ENCODE measurements at regions not wholly inside any gene's neighbourhood (a gene's known extent, or its start where the extent isn't known, plus 50 kb on each side); places are given as distances from the start of the nearest gene placed in this dataset.

GRCh38 chr14:87152693-87153092, 840.3 kb downstream of the GALC start:
- H3K4me1 Mint-ChIP-seq, result no peaks in the 10 kb centered on the region
- DNase-seq (ENCODE audit: low spot score in 2 of 2) (no peak), ATAC-seq (no peak)
- H3K36me3 Mint-ChIP-seq, result no peaks in the 10 kb centered on the region
- no peak overlapping the region for H3K4me3 Mint-ChIP-seq
- no peak overlapping the region for H3K27ac Mint-ChIP-seq
- H3K9me3 Mint-ChIP-seq, result peaks cover 12% of the 10 kb centered on the region

GRCh38 chr14:87149583-87150354, 843.2 kb downstream of the GALC start:
- no peaks in the 10 kb centered on the region for H3K36me3 Mint-ChIP-seq
- peaks cover 16% of the 10 kb centered on the region for H3K9me3 Mint-ChIP-seq
- H3K4me3 Mint-ChIP-seq, result no peak overlapping the region
- no peaks in the 10 kb centered on the region for H3K4me1 Mint-ChIP-seq
- no peak for DNase-seq (ENCODE audit: low spot score in 2 of 2)
- no peak for ATAC-seq
- no peak overlapping the region for H3K27ac Mint-ChIP-seq

GRCh38 chr14:87148655-87149054, 844.3 kb downstream of the GALC start:
- DNase-seq (ENCODE audit: low spot score in 2 of 2) (no peak), ATAC-seq (no peak)
- Mint-ChIP-seq H3K4me1 (no peaks in the 10 kb centered on the region), H3K36me3 (no peaks in the 10 kb centered on the region), H3K9me3 (peaks cover 16% of the 10 kb centered on the region), H3K4me3 (no peak overlapping the region), H3K27ac (no peak overlapping the region)

GRCh38 chr14:87142551-87143211, 850.3 kb downstream of the GALC start:
- H3K36me3 Mint-ChIP-seq, result no peaks in the 10 kb centered on the region
- peaks cover 22% of the 10 kb centered on the region for H3K9me3 Mint-ChIP-seq
- ATAC-seq (no peak), DNase-seq (ENCODE audit: low spot score in 2 of 2) (no peak)
- H3K4me3 Mint-ChIP-seq, result no peak overlapping the region
- no peak overlapping the region for H3K27ac Mint-ChIP-seq
- no peaks in the 10 kb centered on the region for H3K4me1 Mint-ChIP-seq

- DNase-seq (ENCODE audit: low spot score in 2 of 2) (no peak), ATAC-seq (no peak)
- H3K27ac Mint-ChIP-seq, result no peak overlapping the region
- H3K4me1 Mint-ChIP-seq, result no peaks in the 10 kb centered on the region
- no peaks in the 10 kb centered on the region for H3K36me3 Mint-ChIP-seq
- H3K4me3 Mint-ChIP-seq, result no peak overlapping the region
- H3K9me3 Mint-ChIP-seq, result peaks cover 22% of the 10 kb centered on the region
These were observed 851.2 kb downstream of the GALC start for GRCh38 chr14:87141801-87142200.

- Mint-ChIP-seq H3K4me3 (no peak overlapping the region), H3K4me1 (no peaks in the 10 kb centered on the region), H3K9me3 (peaks cover 22% of the 10 kb centered on the region), H3K36me3 (no peaks in the 10 kb centered on the region), H3K27ac (no peak overlapping the region)
- no peak for ATAC-seq
- no peak for DNase-seq (ENCODE audit: low spot score in 2 of 2)
These were observed 853.7 kb downstream of the GALC start for GRCh38 chr14:87139299-87139698.

GRCh38 chr14:87133073-87133801, 859.7 kb downstream of the GALC start:
- Mint-ChIP-seq H3K27ac (no peak overlapping the region), H3K9me3 (peaks cover 10% of the 10 kb centered on the region)
- ATAC-seq, result no peak

GRCh38 chr14:87131879-87132278, 861.1 kb downstream of the GALC start:
- Mint-ChIP-seq H3K4me1 (no peaks in the 10 kb centered on the region), H3K27ac (no peak overlapping the region), H3K4me3 (no peak overlapping the region), H3K36me3 (no peaks in the 10 kb centered on the region), H3K9me3 (peaks cover 14% of the 10 kb centered on the region)
- ATAC-seq, result no peak
- no peak for DNase-seq (ENCODE audit: low spot score in 2 of 2)

More at GRCh38 chr14:87133073-87133801, 859.7 kb downstream of the GALC start:
- H3K4me3 Mint-ChIP-seq, result no peak overlapping the region
- DNase-seq (ENCODE audit: low spot score in 2 of 2), result no peak
- H3K36me3 Mint-ChIP-seq, result no peaks in the 10 kb centered on the region
- H3K4me1 Mint-ChIP-seq, result no peaks in the 10 kb centered on the region

- H3K9me3 Mint-ChIP-seq, result peaks cover 6% of the 10 kb centered on the region
- H3K4me1 Mint-ChIP-seq, result no peaks in the 10 kb centered on the region
- no peaks in the 10 kb centered on the region for H3K36me3 Mint-ChIP-seq
- H3K27ac Mint-ChIP-seq, result no peak overlapping the region
- ATAC-seq (no peak), DNase-seq (ENCODE audit: low spot score in 2 of 2) (no peak)
- H3K4me3 Mint-ChIP-seq, result no peak overlapping the region
These were observed 870.8 kb downstream of the GALC start for GRCh38 chr14:87122166-87122565.

GRCh38 chr14:87121716-87122115, 871.3 kb downstream of the GALC start:
- no peaks in the 10 kb centered on the region for H3K36me3 Mint-ChIP-seq

GRCh38 chr14:87115234-87115633, 877.7 kb downstream of the GALC start:
- no peak for DNase-seq (ENCODE audit: low spot score in 2 of 2)
- Mint-ChIP-seq H3K9me3 (peaks cover 3% of the 10 kb centered on the region), H3K36me3 (no peaks in the 10 kb centered on the region), H3K4me1 (no peaks in the 10 kb centered on the region), H3K27ac (no peak overlapping the region), H3K4me3 (no peak overlapping the region)
- ATAC-seq, result no peak

More at GRCh38 chr14:87121716-87122115, 871.3 kb downstream of the GALC start:
- no peaks in the 10 kb centered on the region for H3K4me1 Mint-ChIP-seq
- H3K27ac Mint-ChIP-seq, result no peak overlapping the region
- no peak overlapping the region for H3K4me3 Mint-ChIP-seq
- no peak for DNase-seq (ENCODE audit: low spot score in 2 of 2)
- peaks cover 3% of the 10 kb centered on the region for H3K9me3 Mint-ChIP-seq
- ATAC-seq, result no peak

GRCh38 chr14:87113286-87113685, 879.7 kb downstream of the GALC start:
- Mint-ChIP-seq H3K4me1 (no peaks in the 10 kb centered on the region), H3K4me3 (no peak overlapping the region), H3K27ac (no peak overlapping the region), H3K36me3 (no peaks in the 10 kb centered on the region), H3K9me3 (peaks cover 11% of the 10 kb centered on the region)
- ATAC-seq (no peak), DNase-seq (ENCODE audit: low spot score in 2 of 2) (no peak)

- no peak for DNase-seq (ENCODE audit: low spot score in 2 of 2)
- peaks cover 15% of the 10 kb centered on the region for H3K9me3 Mint-ChIP-seq
- H3K4me1 Mint-ChIP-seq, result no peaks in the 10 kb centered on the region
- no peak overlapping the region for H3K4me3 Mint-ChIP-seq
- no peak overlapping the region for H3K27ac Mint-ChIP-seq
- H3K36me3 Mint-ChIP-seq, result no peaks in the 10 kb centered on the region
- no peak for ATAC-seq
These were observed 881.2 kb downstream of the GALC start for GRCh38 chr14:87111741-87112140.

- Mint-ChIP-seq H3K4me3 (no peak overlapping the region), H3K36me3 (no peaks in the 10 kb centered on the region), H3K4me1 (no peaks in the 10 kb centered on the region), H3K27ac (no peak overlapping the region), H3K9me3 (peaks cover 15% of the 10 kb centered on the region)
- DNase-seq (ENCODE audit: low spot score in 2 of 2), result no peak
- ATAC-seq, result no peak
These were observed 881.9 kb downstream of the GALC start for GRCh38 chr14:87111126-87111525.

- DNase-seq (ENCODE audit: low spot score in 2 of 2) (no peak), ATAC-seq (no peak)
- Mint-ChIP-seq H3K27ac (no peak overlapping the region), H3K9me3 (peaks cover 15% of the 10 kb centered on the region), H3K4me3 (no peak overlapping the region), H3K36me3 (no peaks in the 10 kb centered on the region), H3K4me1 (no peaks in the 10 kb centered on the region)
These were observed 883.7 kb downstream of the GALC start for GRCh38 chr14:87109271-87109670.

- ATAC-seq, result no peak
- peaks cover 15% of the 10 kb centered on the region for H3K9me3 Mint-ChIP-seq
These were observed 884.3 kb downstream of the GALC start for GRCh38 chr14:87108726-87109125.

More at GRCh38 chr14:87108726-87109125, 884.3 kb downstream of the GALC start:
- no peak overlapping the region for H3K27ac Mint-ChIP-seq
- no peaks in the 10 kb centered on the region for H3K36me3 Mint-ChIP-seq
- no peak for DNase-seq (ENCODE audit: low spot score in 2 of 2)
- H3K4me3 Mint-ChIP-seq, result no peak overlapping the region
- H3K4me1 Mint-ChIP-seq, result no peaks in the 10 kb centered on the region
